ENCODE measurements at regions not wholly inside any gene's neighbourhood (a gene's known extent, or its start where the extent isn't known, plus 50 kb on each side); places are given as distances from the start of the nearest gene placed in this dataset.

DNA sequence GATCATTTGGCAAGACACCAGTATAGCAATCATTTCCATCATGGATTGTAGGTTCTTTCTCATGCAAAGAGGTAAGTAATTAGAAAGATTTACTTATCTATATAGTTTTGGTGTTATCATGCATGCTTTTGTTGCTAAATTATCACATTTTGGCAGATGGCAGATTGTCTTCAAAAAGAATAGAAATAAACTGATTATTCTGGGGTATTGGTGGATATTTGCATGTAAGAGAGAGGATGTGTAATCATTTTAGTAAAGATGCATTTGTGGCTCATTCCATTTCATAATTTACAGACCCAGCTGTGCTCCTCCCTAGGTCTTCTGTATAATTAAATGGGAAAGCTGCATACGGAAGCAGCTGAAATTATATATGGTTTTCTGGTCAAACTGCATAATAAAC lies 875.7 kb upstream of the ANO3 start:
- Histone ChIP-seq H3K9ac (no peak overlapping the region), H3F3A (replicated peaks; ENCODE audit: insufficient read depth) (no peaks in the 10 kb centered on the region), H3K27me3 (ENCODE audit: insufficient read depth) (no peaks in the 10 kb centered on the region), H3K4me1 (ENCODE audit: control insufficient read depth in 1 of 2, insufficient read depth in 2 of 2, low read depth in 1 of 2, low read length in 1 of 2) (no peaks in the 10 kb centered on the region; a peak in 1 of 4 replicates), H3K27ac (ENCODE audit: low read depth in 2 of 2, low read length in 1 of 2) (no peak overlapping the region), H3K9me2 (no peaks in the 10 kb centered on the region), H3K9me3 (no peaks in the 10 kb centered on the region), H2AFZ (ENCODE audit: low read depth) (no peak overlapping the region), H3K36me3 (replicated peaks in 1 of 2; ENCODE audit: control insufficient read depth in 1 of 2, insufficient read depth in 2 of 2, low read length in 1 of 2) (no peaks in the 10 kb centered on the region), H4K20me1 (ENCODE audit: insufficient read depth) (no peaks in the 10 kb centered on the region), H3K4me2 (no peak overlapping the region), H3K4me3 (ENCODE audit: low read depth in 2 of 2, low read length in 1 of 2) (no peak overlapping the region), H3K79me2 (ENCODE audit: insufficient read depth) (no peaks in the 10 kb centered on the region)
- WGBS (ENCODE audit: low lambda C conversion rate): 57% methylated on average over 1 of the region's 1 CpG
- no peak for DNase-seq
- ChIA-PET POLR2A (no interaction called here), CTCF (interaction anchor here (1.6 kb wide), 1 partner anchor 12 kb away, joined by 4 read pairs; no protein-coding TSS in a partner anchor)
- no peak for TF ChIP-seq FOXJ3 (CRISPR knock-in tag; IDR thresholded peaks at IDR 0.05)
- no peak for TF ChIP-seq ELF1 (IDR thresholded peaks at IDR 0.05)
- no peak for TF ChIP-seq RXRA (IDR thresholded peaks at IDR 0.05; ENCODE audit: borderline replicate concordance, low read depth)
- TF ChIP-seq TAF1 (IDR thresholded peaks at IDR 0.05; ENCODE audit: borderline replicate concordance, low read depth, low read length): no peak
- TF ChIP-seq GABPA (IDR thresholded peaks at IDR 0.05; ENCODE audit: low read depth): no peak
- TF ChIP-seq CTCF (IDR thresholded peaks at IDR 0.05): no peak
- no peak for TF ChIP-seq GATA2 (CRISPR knock-in tag; IDR thresholded peaks at IDR 0.05)
- TF ChIP-seq USF2 (IDR thresholded peaks at IDR 0.05; ENCODE audit: borderline replicate concordance, low read depth, low read length): no peak
- no peak for TF ChIP-seq RFX5 (IDR thresholded peaks at IDR 0.05; ENCODE audit: low read length)
- no peak for TF ChIP-seq FOXM1 (IDR thresholded peaks at IDR 0.05; ENCODE audit: low read depth)
- TF ChIP-seq REST (IDR thresholded peaks at IDR 0.05; ENCODE audit: low read depth, low read length): no peak
- no peak for TF ChIP-seq EP300 (IDR thresholded peaks at IDR 0.05; ENCODE audit: borderline replicate concordance in 1 of 2, low read depth in 1 of 2, low read length in 1 of 2)
- TF ChIP-seq RAD21 (IDR thresholded peaks at IDR 0.05; ENCODE audit: low read length): no peak
- TF ChIP-seq CHD2 (IDR thresholded peaks at IDR 0.05; ENCODE audit: low read length, partially characterized antibody): no peak
- TF ChIP-seq RCOR1 (IDR thresholded peaks at IDR 0.05; ENCODE audit: low read length): no peak
- no peak for TF ChIP-seq TCF12 (IDR thresholded peaks at IDR 0.05)
- no peak for TF ChIP-seq SIN3A (IDR thresholded peaks at IDR 0.05; ENCODE audit: borderline replicate concordance, low read depth, low read length)
- no peak for TF ChIP-seq TEAD4 (IDR thresholded peaks at IDR 0.05; ENCODE audit: borderline replicate concordance, insufficient read depth)
- TF ChIP-seq POLR2AphosphoS5 (IDR thresholded peaks at IDR 0.05; ENCODE audit: low read depth, low read length): no peak
- TF ChIP-seq SMC3 (IDR thresholded peaks at IDR 0.05; ENCODE audit: low read depth, low read length): no peak

Data from SK-N-SH (cell line).